HT1080 (cell line): ENCODE measurements at regions not wholly inside any gene's neighbourhood (a gene's known extent, or its start where the extent isn't known, plus 50 kb on each side); places are given as distances from the start of the nearest gene placed in this dataset.

Source experiments
- DNase-seq: peaks from one replicate; pipeline ENCODE4 v3.0.0-alpha.2; 2015; ENCODE audit warnings: low read depth

DNA sequence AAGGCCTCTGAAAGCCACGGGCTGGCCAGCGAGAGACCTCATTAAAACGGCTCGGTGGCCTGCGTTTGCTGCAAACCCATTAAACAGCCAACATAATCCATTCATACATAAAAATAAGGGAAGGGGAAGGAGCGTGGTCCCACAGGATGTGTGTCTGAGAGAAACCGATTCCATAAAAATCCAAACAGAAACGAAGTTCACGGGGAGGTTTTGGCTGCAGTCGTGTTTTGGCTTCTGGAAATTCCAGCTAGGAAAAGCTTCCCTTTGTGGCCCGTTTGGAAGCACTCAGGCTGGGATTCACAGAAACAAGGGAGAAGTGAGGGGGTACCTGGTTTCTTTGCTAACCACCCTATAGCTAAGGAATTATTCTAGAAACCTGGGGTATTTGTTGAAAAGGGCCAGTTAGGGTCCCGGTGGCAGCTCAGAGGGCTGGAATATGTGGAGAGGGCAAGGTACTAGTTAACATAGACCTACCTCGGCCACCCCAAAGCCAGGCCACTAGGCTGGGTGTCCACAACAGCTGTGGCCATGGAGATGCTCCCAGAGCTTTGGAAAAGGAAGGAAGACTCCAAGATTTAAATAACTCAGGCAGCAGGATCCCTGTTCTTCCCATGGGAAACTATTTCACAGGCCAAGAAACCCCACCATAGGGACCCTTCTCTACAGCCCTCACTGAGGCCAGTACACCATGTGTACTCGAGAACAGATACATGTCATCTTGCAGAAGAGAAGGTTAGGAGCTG is 166.8 kb downstream of the BCOR start:
- DNase-seq, result no peak

DNA sequence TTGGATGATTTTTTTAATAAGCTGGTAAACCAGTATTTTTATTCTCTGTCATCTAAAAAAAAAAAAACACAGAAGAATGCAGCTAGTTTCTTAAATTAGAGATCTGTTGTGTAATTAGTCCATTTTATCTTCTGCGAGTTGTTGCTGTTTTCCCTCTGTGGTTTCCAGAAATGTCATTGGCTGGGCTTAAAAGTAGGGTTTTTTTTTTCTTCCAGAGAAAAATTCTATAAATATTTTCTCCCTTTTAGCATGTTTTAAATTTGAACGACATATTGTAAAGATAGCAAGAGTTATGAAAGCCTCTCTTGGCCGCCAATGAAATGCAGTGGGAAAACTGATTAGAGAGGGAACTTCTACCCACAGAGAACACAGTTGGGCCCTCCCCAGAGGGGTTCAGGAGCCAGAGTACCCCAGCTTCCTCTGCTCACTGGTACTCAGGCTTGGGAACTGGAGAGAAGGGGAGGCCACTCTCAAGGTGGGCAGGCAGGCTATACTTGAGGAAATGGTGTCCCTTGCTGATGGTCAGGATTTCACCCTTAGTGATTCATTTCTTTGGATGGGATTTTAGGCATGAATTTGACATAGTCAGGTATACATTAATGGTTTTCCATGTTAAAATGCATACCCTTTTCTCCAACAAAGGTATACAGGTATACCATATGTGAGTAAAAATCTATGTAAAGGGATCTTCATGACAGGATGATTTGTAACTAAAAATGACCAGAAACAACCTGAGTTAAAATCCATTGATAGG is 166.1 kb downstream of the BCOR start:
- no peak for DNase-seq

DNA sequence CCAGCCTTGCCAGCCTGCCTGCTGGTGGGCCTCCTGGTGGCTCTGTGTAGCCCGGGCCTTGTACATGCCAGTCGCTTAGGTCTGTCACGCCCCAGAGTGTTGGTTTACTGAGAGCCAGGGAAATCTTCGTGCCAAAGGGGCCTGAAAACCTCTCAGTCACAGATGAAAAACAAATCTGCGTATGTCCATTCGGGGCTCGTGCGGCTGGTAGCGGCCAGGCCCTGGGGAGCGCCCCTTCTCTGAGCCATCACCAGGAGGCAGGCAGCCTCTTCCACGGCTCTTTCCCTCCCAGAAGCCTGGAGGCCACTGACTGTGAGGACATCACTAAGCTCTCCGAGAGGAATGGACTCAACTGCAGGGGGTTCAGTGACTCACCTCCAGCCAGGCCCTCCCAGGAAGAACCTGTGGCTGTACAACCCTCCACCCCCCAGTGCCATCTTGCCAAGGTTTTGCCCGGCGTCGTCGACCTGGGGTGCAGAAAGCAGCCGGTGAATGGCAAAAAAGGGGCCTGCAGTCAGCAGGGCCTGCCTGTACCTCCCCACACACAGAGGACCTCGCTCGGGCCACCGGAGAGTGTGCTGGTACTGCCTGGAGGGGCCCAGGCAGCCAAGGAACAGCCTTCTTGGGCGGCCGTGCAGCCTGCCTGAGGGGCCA is 162.2 kb downstream of the BCOR start:
- peak; percentile 15 for DNase-seq

DNA sequence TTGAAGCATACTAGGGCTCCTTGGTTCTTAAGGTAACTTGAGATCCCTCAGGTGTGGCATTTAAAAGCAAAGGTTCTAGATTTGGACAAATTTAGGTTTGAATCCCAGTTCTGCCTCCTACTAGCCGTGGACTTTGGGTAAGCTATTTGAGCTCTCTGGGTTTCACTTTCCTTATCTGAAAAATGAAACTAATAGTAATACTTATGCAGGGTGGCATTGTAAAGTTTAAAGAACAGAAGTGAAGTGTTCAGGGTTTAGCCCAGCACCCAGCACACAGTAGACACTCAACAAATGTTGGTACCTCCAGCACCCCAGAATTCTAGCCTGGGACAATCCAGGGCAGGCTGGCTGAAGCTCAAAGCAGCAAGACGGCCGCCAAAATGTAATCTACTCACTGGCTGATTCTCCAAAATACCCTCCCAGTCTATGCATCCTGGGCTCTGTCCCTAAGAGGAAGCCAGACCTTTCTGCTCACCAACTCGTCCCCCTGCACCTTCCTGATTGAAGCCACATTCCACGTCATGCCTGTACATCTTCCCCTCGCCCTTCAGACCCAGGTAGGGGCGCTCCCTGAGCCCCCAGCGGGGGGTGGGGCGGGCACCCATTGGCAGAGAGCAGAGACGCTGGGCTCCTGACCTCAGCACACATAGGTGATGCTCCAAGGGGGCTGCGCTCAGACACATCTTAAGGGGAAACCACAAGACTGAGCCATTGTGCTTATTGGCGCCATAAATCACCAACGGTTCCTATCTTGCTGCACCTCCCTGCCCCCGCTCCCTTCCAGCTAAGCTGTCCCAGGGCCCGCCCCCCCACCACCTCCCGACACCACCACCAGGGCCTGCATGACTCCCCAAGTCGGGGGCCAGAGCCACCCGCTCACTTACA is 160.6 kb downstream of the BCOR start:
- no peak for DNase-seq

DNA sequence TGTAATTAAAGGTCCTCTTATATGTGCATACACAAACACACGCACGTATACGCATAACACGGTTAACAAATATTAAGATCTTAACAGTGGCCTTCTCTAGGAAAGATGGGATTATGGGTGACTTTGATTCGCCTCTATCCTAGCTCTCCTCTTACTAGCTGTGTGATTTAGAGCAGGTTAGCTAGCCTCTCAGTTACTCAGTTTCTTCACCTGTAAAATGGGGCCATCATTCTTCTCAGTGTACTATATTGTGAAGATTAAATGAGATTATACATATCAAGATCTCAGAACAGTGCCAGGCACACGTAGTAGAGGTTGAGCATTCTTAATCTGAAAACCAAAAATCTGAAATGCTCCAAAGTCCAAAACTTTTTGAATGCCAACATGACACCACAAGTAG is 159.3 kb downstream of the BCOR start:
- no peak for DNase-seq

DNA sequence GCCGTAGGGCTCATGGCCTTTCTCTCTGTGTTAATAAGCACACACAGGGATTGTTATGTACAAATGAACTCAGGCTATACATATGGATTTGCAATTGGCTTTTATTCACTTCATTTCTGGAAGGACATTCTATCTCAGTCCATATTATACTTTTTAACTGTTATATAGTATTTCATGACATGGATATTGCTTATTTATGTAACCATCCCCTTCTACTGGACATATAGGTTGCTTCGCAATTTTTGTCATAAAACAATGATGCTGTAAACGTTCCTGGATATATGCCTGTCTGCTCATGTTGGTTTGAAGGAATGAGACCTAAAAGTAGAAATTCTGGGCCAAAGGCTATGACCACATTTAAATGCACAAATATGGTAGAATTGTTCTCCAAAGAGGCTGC is 158.1 kb downstream of the BCOR start:
- no peak for DNase-seq

DNA sequence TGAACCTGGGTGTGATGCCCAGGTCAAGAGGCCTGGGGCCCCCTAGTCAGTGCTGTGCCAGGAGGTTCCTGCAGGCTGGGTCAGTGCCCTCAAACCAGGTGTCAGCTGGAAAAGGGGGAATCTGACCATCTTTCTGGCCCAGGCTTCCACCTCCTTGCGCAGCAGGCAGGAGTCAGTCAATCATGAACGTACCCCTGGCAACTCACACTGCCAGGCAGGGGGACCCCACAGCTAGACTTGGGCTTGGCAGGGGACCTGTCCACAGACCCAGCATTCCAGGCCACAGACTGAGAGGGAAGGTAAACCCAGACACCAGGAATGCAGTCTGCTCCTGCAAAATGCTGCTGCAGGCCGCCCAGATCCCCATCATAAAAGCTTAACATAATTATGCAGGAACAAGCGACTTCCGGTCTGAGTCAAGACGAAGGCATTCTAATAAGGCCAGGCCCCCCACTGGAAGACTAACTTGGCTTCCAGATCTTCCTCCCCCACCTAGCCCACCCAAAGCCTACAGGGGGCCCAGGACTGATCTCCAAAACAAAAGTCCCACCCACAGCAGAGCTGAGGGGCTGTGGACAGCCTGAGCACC is 156.3 kb downstream of the BCOR start:
- peak; percentile 32 for DNase-seq

DNA sequence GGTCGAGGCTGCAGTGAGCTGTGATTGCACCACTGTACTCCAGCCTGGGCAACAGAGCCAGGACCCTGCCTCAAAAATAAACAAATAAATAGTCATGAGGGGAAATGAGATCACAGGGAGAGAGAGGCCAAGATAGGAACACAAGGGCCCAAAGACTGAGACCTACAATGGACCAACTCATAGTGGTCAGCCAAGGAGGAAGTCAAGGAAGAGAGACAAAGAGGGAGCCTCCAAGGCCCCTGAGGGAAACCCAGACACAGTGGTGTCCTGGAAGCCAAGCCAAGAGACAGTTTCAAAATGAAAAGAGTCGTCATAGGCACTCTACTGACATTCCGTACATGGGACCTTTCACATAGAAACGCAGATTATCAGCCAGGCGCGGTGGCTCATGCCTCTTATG is 153.3 kb downstream of the BCOR start:
- DNase-seq, result peak; percentile 7

DNA sequence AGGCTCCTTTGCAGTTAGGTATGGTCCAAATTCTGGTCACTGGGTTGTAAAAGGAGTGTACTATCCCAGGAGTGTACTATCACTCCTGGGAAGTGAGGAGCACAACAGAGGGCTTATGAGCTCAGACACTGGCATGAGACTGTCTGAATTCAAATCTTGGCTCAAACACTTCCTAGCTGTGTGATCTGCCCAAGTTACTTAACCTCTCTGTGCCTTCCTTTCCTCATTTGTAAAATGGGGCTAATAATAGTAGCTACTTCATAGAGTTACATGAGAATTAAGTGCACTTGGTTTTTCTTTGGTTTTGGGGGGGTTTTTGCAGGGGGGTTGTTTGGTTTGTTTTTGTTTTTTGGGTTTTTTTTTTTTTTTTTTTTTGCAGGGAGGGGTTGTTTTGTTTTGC is 152.0 kb downstream of the BCOR start:
- DNase-seq, result no peak

DNA sequence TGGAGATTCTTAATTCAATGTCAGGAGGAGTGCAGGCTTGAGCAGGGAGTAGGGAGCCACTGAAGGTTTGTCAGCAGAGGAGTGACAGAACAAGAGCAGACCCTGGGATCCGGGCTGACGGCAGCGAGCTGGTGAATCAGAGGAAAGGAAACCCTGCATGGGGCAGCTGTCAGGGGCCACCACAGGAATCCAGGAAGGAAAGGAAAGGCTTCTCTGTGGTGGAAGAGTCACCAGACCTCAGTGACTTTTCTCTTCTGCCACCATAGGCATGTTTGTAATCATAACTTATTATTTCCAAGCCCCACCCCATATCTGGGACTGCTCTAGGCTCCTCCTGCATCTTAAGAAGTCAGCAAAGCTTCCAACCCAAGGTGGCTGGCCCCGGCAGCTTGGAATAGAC is 150.9 kb downstream of the BCOR start:
- DNase-seq, result peak; percentile 92

DNA sequence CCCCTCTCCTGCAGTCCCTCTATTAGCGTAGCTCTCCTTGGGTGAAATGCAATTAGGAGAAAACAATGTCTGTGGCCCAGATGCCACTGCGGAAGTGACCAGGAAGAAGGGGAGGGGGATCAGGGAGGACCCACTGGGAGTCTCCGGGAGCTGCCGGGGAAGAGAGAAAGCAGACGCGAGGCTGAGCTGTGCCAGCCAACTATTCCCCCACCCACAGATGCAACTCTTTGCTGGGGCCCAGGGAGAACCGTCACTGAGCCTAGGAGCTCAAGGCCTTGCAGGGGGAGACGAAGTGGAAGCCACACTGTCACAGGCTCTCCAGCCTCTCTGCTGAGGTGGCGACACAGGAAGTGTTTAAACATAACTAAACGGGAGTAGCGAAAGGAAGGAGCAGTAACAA is 149.2 kb downstream of the BCOR start:
- DNase-seq, result no peak

DNA sequence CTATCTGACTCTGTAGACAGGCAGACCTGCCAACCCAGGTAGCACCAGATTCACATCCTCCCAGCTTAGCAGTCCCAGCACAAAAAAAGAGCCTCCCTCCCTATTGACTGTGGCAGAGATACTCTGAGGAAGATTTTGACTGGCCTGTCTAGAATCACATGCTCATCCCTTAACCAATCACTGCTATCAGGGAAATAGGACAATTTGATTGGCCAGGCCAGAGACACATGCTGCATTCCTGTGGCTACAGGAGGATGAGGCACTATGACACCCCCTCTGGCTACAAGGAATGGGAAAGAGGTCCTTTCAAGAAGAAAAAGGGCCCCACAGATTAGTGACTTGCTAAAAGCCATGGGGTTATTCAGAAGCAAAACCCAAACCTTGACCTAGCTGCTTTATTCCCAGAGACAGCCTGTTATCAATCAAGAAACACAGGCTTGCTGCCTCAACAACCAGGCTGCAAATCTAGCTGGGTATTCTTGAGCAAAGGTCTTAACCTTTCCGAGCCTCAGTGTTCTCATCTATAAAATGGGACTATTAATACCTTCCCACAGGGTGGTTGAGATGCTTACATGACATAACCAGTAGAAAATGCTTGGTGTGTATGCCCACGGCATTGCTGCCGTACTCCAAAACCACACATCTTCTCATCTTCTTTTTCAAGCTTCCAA is 147.6 kb downstream of the BCOR start:
- no peak for DNase-seq

DNA sequence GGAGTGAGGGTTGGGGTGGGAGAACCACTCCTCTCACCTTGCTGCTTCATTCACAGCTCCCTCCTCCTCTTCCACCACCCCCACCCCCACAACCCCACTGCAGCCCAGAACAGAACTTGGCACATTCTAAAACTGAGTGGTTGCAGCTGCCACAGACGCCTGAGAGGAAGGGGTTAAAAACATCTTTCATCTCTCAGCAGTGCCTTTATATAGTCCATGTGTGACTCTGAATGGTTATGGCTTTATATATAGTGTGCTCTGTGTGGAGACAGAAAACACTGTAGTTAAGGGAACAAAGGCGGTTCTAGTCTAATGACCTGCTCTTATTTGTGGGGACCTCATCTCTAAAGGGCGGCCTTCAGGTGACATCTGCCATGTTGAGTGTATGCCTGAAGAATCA is 144.8 kb downstream of the BCOR start:
- DNase-seq, result no peak

DNA sequence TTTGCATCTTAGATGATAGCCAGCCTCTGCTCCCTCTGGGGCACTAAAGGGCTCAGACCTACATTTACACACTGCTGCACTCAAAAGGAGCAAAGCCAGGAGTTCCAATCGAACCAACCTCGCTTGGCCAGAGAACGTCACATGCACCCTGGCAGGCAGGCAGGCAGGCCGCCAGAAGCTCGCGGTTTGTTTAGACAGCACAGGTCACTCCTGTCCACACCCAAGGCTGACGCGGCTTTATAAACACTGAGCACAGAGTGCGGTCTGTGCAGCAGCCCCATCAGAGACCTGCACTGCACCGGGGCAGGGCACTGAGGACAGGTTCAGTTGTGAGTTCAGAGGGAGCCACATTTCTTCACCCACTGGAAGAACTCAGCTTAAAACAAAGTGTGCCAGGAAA is 143.9 kb downstream of the BCOR start:
- peak; percentile 83 for DNase-seq

DNA sequence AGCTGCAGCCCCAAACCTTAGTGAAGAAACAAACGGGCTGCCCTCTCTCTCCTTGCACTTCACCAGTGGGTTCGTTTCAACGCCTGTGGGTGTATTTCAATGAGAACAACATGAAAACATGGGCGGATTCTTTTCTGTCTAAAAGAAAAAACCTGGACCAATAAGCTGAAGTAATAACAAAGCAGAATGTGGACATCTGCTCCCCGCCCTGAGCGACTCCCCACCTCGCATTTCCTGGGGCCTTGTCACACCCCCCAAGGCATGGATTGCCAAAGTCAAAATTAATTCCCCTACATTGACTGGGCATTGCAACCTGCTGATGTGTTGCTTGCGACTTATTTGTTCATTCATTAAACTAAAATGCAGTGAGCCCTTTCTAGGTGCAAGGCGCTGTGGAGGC is 142.9 kb downstream of the BCOR start:
- DNase-seq, result no peak

DNA sequence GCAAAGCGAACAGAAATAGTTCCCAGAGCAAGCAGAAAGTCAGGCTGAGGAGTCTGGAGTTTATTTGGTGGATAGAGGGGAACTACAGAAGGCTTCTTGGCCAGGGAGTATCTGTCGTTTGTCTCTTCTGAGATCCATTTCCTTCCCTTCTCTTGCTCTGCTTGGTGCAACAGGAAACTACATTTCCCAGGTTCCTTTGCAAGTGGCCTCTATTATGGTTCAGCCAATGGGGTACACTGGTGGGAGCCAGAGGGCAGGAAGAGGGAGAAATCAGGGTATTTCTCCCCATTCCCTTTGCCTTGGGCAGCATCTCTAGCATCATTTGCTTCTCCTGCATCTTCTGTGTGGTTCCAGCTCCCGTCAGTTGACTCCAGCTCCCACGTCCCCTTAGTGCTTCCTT is 142.1 kb downstream of the BCOR start:
- DNase-seq, result no peak

DNA sequence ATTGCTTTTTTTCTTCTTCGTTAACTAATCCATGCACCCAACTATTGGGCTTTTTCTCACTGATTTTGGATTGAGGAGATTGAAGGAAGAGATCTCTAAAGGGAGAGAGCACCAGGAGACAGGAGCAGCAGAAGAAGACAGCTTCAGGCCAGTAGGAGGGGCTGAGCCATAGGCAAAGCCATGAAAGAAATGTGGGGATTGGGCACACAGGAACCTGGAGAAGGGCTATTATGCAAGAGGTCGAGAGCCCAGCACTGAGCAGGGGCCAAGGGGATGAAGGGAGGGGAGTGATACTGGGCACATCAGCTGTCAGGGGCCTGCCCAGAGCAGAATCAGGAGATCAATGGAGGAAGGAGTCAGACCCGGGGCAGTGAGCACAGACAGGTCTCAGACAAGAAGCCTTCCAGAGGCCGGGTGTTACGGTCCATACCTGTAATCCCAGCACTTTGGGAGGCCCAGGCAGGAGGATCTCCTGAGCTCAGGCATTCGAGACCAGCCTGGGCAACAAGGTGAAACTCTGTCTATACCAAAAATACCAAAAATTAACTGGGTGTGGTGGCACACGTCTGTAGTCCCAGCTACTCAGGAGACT is 140.9 kb downstream of the BCOR start:
- no peak for DNase-seq

DNA sequence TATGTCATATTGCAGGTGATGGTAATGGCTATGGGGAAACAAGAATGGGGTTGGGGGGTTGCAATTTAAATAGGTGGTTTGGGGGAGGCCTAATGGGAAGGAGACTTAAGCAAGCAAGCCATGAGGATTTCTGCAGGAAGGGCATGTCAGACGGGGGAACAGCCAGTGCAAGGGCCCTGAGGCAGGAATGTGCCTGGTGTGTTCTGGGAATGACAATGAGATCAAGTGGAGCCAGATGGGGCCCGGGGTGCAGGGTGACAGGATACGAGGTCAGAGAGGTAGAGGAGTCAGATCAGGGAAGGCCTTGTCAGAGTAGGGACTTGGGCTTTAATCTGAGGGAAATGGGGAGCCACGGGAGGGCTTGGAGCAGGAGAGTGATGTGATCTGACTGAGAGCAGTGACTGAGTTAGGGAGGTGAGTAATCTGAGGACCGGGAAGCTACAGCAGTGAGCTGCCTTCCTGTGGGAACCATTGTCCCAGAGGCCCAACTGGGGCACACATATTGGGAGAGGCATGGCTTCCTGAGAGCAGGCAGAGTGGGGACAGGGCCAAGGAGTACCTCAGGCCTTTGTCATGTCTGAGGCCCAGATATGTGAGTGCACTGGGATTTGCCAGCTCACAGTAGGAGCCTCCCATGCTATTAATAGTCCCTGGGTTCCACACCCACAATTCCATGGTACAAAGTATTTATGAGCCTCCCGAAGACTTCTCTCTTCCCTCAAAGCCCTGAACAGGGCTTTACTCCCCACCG is 139.8 kb downstream of the BCOR start:
- no peak for DNase-seq

DNA sequence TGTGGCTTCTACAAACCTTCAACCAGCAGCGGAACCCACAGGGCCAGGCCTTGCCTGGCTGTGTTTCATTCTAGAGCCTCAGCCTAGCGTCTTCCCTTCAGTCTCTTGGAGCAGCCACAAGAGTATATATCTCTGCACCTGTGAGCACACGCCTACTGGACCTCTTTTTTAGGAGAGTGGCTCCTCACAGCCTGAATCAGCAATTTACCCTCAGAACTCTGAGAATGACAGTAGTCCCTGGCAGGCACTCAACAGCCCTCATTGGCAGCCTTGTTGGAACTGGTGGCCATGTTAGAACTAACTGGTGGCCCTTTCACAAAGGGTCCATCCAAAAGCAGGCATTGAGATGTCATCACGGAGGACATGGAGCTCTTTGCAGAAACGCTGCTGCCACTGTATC is 138.9 kb downstream of the BCOR start:
- DNase-seq, result no peak

DNA sequence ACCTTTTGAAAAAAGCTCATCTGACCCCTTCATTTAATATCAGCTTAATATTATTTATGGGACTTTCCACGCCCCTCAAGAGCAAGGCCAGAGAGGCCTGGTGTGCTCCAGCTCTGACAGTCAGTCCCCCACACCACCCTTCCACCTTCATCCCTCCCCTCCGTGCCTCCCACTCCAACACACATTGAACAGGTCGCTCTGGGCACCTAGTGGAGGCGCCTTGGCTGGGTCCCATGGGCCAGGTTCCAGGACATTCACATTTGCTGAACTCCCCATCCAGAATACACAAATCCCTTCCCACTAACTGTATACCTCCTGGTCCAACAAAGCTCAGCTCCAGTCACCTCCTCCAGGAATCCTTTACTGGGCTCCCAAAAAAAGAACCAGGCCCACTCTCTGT is 137.5 kb downstream of the BCOR start:
- no peak for DNase-seq
